ENCODE measurements at regions not wholly inside any gene's neighbourhood (a gene's known extent, or its start where the extent isn't known, plus 50 kb on each side); places are given as distances from the start of the nearest gene placed in this dataset.

DNA sequence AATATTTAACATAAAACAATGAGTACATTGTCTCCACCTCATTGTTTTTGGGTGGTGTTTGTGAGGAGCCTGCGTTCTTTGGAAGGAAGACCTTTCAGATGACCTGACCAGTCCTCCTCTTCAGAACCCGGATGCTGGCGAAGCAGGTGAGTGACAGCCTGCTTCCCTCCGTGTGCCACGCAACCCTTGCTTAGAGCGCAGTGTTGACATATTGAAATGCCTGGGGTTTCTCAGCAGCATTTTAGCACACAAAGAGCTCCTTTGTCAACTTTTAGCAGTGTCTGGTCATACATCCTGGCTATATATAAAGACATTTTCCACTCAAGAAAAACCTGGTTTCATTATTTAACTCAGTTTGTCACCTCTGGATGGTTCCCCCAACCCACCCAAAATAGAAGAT, 335.7 kb upstream of the POU3F3 start:
- no peak overlapping the region for H2AFZ ChIP-seq (ENCODE audit: low read depth, low read length)
- no peaks in the 10 kb centered on the region for H3K9me3 ChIP-seq (ENCODE audit: low read length)
- no peak overlapping the region for H3K9ac ChIP-seq (ENCODE audit: low read length)
- H3K4me2 ChIP-seq (ENCODE audit: low read length): no peak overlapping the region
- H3K27ac ChIP-seq (ENCODE audit: low read length): no peak overlapping the region
- H3K27me3 ChIP-seq (ENCODE audit: insufficient read depth, low read depth, low read length): no peaks in the 10 kb centered on the region
- H3K4me3 ChIP-seq (ENCODE audit: low read length): no peak overlapping the region
- H3K36me3 ChIP-seq (ENCODE audit: insufficient read depth, low read length): no peaks in the 10 kb centered on the region
- H3F3A ChIP-seq (ENCODE audit: insufficient read depth, low read length, poor library complexity, severe bottlenecking): peaks cover 5% of the 10 kb centered on the region
- H3K79me2 ChIP-seq (replicated peaks; ENCODE audit: insufficient read depth, low read length): no peaks in the 10 kb centered on the region
- no peaks in the 10 kb centered on the region for H4K20me1 ChIP-seq (ENCODE audit: insufficient read depth)
- TF ChIP-seq RAD21 (conservative IDR thresholded peaks at IDR 0.05) (no peak), POLR2AphosphoS5 (IDR thresholded peaks at IDR 0.05) (no peak), MXI1 (conservative IDR thresholded peaks at IDR 0.05; ENCODE audit: poor library complexity, severe bottlenecking) (no peak), TAF1 (IDR thresholded peaks at IDR 0.05; ENCODE audit: low read depth) (no peak), EP300 (conservative IDR thresholded peaks at IDR 0.05; ENCODE audit: poor library complexity, severe bottlenecking) (no peak), SMC3 (conservative IDR thresholded peaks at IDR 0.05; ENCODE audit: poor library complexity) (no peak), EZH2 (IDR thresholded peaks at IDR 0.05; ENCODE audit: borderline replicate concordance, insufficient read depth, low read length, poor library complexity, severe bottlenecking) (no peak)
- TF ChIP-seq, protein P1, sequence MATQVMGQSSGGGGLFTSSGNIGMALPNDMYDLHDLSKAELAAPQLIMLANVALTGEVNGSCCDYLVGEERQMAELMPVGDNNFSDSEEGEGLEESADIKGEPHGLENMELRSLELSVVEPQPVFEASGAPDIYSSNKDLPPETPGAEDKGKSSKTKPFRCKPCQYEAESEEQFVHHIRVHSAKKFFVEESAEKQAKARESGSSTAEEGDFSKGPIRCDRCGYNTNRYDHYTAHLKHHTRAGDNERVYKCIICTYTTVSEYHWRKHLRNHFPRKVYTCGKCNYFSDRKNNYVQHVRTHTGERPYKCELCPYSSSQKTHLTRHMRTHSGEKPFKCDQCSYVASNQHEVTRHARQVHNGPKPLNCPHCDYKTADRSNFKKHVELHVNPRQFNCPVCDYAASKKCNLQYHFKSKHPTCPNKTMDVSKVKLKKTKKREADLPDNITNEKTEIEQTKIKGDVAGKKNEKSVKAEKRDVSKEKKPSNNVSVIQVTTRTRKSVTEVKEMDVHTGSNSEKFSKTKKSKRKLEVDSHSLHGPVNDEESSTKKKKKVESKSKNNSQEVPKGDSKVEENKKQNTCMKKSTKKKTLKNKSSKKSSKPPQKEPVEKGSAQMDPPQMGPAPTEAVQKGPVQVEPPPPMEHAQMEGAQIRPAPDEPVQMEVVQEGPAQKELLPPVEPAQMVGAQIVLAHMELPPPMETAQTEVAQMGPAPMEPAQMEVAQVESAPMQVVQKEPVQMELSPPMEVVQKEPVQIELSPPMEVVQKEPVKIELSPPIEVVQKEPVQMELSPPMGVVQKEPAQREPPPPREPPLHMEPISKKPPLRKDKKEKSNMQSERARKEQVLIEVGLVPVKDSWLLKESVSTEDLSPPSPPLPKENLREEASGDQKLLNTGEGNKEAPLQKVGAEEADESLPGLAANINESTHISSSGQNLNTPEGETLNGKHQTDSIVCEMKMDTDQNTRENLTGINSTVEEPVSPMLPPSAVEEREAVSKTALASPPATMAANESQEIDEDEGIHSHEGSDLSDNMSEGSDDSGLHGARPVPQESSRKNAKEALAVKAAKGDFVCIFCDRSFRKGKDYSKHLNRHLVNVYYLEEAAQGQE (IDR thresholded peaks at IDR 0.05; ENCODE audit: borderline replicate concordance): no peak
- TF ChIP-seq, protein P2, sequence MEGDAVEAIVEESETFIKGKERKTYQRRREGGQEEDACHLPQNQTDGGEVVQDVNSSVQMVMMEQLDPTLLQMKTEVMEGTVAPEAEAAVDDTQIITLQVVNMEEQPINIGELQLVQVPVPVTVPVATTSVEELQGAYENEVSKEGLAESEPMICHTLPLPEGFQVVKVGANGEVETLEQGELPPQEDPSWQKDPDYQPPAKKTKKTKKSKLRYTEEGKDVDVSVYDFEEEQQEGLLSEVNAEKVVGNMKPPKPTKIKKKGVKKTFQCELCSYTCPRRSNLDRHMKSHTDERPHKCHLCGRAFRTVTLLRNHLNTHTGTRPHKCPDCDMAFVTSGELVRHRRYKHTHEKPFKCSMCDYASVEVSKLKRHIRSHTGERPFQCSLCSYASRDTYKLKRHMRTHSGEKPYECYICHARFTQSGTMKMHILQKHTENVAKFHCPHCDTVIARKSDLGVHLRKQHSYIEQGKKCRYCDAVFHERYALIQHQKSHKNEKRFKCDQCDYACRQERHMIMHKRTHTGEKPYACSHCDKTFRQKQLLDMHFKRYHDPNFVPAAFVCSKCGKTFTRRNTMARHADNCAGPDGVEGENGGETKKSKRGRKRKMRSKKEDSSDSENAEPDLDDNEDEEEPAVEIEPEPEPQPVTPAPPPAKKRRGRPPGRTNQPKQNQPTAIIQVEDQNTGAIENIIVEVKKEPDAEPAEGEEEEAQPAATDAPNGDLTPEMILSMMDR (IDR thresholded peaks at IDR 0.05; ENCODE audit: poor library complexity, severe bottlenecking): no peak
- no peaks in the 10 kb centered on the region for H3K9me2 ChIP-seq (ENCODE audit: insufficient read depth, low read length)

DNA sequence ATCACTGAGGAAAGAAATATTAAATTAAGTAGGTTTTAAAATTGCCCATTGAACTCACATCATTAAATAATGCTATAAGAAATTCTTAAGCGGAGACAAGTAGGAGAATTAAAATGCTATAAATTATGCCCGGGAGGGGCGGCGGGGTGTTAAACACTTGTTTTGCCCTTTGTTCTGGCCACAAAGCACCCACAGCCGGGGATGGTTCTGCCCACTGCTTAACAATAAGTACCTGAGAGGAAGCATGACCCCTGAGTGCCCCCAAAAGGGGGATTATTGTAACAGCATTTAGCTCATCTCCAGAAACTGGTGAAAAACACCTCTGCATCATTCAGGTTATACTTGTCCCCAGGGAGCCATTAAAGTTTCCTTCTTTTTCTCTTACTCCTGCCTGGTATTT, 332.7 kb upstream of the POU3F3 start:
- Histone ChIP-seq H3K27me3 (ENCODE audit: insufficient read depth, low read depth, low read length) (no peaks in the 10 kb centered on the region), H3K4me2 (ENCODE audit: low read length) (no peak overlapping the region), H3K79me2 (replicated peaks; ENCODE audit: insufficient read depth, low read length) (no peaks in the 10 kb centered on the region), H3K36me3 (ENCODE audit: insufficient read depth, low read length) (no peaks in the 10 kb centered on the region), H3K9me3 (ENCODE audit: low read length) (no peaks in the 10 kb centered on the region), H4K20me1 (ENCODE audit: insufficient read depth) (no peaks in the 10 kb centered on the region), H3K9me2 (ENCODE audit: insufficient read depth, low read length) (no peaks in the 10 kb centered on the region), H2AFZ (ENCODE audit: low read depth, low read length) (no peak overlapping the region), H3K27ac (ENCODE audit: low read length) (no peak overlapping the region), H3F3A (ENCODE audit: insufficient read depth, low read length, poor library complexity, severe bottlenecking) (peaks cover 5% of the 10 kb centered on the region), H3K4me3 (ENCODE audit: low read length) (no peak overlapping the region), H3K9ac (ENCODE audit: low read length) (no peak overlapping the region)
- TF ChIP-seq, protein P2 (IDR thresholded peaks at IDR 0.05; ENCODE audit: poor library complexity, severe bottlenecking): peak; percentile 56
- peak; percentile 65 for TF ChIP-seq RAD21 (conservative IDR thresholded peaks at IDR 0.05)
- no peak for TF ChIP-seq TAF1 (IDR thresholded peaks at IDR 0.05; ENCODE audit: low read depth)
- TF ChIP-seq SMC3 (conservative IDR thresholded peaks at IDR 0.05; ENCODE audit: poor library complexity): peak; percentile 55
